Activated effector memory CD4-positive, alpha-beta T cell treated with Interleukin-2 at 50 U/mL for 16 hours (primary cell): ENCODE measurements at regions not wholly inside any gene's neighbourhood (a gene's known extent, or its start where the extent isn't known, plus 50 kb on each side); places are given as distances from the start of the nearest gene placed in this dataset.

Experiments used
- DNase-seq: peaks from one replicate; pipeline ENCODE4 v3.0.0-alpha.2; 2020

DNA sequence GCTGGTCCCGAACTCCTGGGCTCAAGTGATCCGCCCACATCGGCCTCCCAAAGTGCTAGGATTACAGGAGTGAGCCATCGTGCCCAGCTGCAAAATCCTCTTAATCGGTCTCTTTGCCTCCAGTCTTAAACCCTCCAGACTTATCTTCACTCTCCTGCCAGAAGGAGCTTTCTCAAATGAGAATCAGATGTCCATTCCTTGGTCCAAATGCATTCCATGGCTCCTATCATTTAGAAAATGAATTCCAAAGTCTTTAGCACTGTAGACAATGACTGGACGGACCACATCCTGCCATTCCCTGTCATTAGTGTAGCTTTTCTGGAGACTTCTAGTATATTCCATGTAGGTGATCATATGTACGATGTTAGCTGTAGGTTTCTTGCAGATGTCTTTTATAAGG is 141.9 kb downstream of the ID4 start:
- DNase-seq = no peak

DNA sequence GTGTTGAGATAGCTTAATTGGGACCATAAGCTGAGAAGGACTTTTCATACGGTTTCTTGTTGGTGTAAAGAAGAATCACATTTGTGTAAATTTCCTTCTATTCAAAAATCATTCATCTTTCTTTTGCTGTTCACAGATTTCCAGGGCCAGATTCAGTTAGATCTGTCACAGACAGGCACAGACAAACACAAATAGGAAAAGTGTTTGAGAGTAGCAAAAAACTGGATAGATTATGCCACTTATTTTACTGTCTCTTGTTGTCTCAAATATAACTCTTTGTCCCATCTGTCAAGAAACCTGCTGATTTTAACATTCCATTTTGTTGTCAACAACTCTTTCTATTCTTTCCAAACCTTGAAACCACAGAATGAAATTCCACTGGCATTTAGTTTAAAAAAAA is 142.8 kb downstream of the ID4 start:
- DNase-seq = no peak

DNA sequence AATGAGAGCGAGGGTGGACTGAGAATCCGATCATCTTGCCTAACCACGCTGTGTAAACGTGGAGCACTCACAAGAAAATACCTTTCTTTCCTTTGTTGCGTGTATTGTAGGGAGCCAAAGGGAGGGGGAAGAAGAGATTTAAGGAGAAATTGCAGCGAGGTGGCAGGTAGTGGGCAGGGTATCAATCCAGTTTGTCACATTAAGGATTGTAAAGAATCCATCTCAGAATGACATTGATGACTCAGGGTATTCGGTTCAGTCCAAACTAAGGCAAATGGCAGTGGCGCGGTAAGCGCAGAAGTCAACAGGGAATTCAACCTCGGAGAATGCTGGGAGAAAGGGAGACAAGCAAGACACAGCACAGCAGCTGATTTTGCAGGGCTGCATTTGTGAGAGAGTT is 146.2 kb downstream of the ID4 start:
- DNase-seq = no peak

DNA sequence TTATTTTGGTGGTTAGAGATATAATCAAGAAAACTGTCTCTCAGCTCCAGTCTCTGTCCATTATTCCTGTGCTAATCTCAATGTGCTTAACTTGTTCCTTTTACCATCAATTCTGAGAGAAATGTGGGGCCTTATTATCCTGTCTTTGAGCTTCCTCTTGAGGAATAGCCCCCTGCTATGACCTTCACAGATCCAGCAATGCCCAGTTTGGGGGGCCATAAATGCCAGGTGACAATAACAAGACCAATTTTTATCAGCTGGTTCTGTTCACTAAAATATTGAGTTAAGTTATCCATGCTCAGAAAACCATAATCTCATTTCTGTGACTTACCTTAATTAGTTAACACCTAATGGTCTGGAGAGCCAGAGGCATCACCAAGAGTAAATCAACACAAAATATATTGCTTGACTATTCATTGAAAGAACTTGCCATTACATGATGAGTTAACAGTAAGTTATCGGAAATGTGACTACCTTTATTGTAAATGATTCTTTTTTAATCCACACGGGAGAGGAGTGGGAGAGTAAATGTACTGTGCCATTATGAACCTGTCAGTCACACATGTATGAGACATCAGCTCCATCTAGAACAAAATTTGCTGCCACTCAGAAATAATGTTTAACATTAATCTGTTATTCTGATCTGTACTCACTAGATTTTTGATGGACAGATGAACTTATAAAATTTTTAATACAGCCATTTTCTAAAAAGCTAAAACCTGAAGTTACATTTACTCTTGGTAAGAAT is 149.7 kb downstream of the ID4 start:
- no peak for DNase-seq

DNA sequence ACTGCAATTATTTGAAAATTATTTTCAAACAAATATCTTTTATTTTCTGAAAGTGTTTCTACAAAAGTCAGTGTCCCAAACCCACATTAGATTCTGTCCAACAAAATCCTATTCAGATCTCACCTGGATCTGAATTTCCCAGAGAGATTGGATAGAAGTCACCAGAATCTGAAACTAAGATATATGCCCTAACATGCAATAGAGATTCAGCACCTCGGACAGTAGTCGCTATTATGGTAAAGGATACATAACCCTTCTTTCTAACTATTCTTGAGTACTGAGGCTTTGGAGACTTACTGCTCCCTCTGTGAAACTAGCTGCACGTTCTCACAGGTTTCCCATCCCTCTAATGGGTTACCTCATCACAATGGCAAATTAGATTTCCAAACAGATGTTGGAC is 151.4 kb downstream of the ID4 start:
- DNase-seq = no peak

DNA sequence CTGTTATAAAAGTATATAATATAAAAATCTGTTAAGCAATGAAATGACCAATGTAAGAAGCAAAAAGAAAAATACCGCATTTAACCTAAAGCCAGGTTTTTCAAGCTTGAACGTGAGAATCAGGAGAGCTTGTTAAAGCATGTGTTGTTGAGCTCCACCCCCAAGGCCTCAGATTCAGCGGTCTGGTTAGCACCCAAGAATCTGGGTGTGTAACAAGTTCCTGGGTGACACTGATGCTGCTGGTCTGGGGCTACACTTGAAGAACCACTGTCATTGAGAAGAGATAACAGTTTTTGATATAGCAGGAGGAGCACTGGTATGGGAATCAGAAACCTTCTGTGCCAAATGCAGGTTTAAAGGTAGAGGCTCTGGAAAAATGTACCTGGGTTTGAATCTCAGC is 154.0 kb downstream of the ID4 start:
- DNase-seq = no peak

DNA sequence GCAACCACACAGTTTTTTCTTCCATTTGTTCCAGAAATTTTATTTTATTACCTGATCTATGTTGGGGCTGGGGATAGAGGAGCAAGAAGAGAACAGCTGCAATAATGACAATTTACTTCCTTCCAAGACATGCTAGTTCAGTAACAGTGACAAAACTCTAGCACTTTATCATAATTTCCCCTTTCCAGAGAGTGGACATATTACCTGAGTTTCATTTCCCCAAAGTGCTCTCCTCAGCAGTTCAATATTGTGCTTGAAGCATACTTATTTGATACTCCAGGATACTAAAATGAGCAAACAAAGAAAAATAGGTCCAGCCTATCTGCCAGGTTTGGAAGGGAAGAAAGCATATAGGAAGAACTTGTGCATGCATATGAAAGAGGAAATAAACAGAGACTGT is 157.7 kb downstream of the ID4 start:
- DNase-seq = no peak

DNA sequence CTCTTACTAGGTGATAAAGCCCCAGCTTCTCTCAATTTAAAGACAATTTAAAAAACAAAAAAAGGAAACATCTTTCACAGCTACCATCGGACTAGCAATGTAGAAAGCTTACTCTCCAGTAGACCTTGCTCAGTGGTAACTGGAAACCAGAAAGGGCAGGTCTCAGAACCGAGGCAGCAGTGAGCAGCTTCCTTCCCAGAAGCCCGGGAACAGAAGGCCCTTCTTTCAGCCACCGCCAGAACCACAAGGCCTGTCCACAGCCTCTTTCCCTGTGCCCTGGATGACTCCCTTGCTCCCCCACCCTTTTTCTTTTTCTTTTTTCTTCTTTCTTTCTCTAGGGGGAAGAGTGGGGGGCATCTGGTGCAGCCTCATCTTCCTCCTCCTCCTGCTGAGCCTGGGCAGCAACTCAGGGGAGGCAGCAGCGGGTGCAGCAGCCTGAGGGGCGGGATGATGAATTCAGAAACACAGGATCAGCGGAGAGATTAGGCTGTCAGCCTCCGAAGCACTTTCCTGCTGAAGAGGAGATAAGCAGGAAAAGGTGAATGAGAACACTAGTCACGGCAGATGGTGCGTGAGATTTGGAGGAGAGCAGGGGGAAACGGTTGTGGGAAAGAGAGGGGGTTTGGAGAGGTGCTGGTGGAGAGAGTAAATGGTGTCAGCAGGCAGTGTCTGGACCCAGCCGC is 158.5 kb downstream of the ID4 start:
- DNase-seq = no peak

DNA sequence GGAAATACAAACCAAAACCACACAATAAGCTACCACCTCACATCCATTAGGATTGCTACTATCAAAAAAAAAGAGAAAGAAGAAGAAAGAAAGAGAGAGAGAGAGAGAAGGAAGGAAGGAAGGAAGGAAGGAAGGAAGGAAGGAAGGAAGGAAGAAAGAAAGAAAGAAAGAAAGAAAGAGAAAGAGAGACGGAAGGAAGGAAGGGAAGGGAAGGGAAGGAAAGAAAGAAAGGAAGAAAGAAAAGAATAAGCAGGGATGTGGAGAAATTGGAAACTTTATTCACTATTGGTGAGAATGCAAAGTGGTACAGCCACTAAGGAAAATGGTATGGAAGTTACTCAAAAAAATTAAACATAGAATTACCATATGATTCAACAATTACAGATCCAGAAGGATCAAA is 159.9 kb downstream of the ID4 start:
- DNase-seq = no peak

DNA sequence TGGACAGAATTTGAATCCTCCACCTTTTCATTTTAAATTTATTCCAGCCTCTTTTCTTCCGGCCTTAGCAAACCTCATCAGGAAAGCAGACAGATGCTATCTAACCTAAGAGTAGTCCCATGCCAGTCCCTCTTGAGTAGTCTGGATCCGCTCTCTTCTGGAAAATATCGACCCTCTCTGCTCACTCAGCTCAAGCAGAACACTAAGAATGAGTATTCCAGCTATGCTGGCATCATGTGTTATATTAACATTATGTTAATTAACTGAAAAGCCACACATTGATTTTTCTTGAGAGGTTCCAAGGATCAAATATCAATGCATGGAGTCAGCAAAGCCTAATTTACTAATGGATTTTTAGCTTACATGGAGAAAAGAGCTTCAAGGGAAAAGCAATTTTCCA is 161.4 kb downstream of the ID4 start:
- DNase-seq = no peak

DNA sequence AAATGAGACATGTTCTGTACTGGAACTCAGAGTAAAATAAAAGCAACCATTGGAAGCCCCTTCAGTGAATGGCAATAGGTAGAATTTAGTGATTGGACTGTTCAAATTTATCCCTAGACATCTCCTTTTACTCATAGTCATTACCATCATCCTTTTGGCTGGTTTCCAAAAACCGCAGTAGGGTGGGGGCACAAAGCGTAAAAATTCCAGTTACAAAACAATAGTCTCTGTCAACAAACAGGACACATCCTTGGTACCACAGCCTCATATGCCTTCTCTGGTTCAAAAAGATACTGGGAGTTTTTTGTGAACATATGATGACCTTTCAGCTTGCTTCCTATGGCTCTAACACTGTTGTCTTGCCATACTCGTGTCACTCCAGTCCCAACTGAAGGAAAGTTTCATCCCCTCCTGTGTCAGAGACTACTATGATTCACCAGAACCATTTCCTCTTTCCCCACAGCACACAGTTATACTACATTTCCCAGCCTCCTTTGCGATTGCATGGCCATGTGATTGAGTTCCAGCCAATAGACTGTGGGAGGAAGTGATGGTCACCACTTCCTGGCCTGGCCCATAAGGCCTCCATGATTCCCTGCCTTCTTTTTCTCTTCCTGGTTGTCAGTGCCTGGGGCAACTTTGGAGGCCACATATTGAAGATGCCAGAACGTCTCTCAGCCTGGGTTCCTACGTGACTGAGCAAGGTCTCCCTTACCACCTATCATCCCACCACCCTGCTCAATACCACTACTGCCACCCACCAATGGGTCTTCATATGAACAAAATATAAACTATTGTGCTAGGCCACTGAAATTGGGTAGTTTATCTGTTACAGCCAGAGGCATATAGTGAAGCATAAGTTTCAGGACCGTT is 162.4 kb downstream of the ID4 start:
- no peak for DNase-seq

DNA sequence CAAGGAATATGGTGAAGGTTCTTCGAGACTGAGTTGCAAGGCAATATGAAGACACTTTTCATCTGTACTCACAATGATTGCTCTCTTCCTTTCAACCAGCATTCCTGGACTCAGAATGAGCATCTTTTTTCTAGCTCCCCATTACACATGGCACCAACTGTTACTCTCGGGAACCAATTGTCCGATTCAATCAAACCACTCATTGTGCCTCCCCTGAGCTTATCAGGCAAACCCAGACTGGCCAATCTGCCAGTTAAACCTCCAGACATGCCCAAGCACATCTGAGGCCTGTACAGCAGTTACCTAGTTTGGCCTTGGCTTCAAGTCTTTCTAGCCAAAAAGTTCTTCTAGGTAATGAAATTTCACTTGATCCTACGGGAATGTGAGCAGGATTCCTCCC is 164.1 kb downstream of the ID4 start:
- no peak for DNase-seq

DNA sequence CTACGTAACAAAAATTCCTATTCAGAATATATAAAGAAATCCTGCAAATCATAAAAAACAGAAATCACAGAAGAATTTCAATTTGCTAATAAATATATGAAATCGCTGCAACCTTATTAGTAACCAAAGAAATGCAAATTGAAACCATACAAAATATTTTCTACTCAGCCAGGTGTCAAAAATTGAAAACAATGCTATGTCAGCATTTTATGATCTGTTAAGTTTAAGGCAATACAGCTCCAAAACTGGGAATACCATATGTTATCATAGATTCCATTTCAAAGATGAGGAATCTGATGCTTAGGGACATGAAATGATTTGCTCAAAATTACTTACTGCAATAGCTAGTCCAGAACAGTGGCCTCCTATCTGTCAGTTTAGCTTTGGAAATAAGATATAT is 168.9 kb downstream of the ID4 start:
- DNase-seq = no peak

DNA sequence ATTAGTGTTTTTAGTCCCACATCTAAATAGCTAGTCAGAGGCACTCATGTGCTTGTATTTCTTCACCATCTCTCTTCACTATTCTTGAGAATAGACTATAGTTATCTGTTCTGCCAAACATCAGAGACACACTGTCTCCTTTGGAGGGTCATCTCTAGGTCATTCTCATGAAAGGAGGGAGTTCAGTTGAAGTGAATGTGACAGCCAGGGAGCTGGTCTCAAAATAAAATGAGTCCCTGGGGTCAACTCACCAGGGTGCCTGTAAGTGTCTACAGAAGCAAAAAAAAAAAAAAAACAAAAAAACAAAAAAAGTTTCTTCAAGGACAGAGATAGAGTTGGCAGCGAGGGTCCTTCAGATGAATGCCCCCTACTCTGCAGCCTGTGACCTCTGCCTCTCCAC is 171.0 kb downstream of the ID4 start:
- DNase-seq = no peak

DNA sequence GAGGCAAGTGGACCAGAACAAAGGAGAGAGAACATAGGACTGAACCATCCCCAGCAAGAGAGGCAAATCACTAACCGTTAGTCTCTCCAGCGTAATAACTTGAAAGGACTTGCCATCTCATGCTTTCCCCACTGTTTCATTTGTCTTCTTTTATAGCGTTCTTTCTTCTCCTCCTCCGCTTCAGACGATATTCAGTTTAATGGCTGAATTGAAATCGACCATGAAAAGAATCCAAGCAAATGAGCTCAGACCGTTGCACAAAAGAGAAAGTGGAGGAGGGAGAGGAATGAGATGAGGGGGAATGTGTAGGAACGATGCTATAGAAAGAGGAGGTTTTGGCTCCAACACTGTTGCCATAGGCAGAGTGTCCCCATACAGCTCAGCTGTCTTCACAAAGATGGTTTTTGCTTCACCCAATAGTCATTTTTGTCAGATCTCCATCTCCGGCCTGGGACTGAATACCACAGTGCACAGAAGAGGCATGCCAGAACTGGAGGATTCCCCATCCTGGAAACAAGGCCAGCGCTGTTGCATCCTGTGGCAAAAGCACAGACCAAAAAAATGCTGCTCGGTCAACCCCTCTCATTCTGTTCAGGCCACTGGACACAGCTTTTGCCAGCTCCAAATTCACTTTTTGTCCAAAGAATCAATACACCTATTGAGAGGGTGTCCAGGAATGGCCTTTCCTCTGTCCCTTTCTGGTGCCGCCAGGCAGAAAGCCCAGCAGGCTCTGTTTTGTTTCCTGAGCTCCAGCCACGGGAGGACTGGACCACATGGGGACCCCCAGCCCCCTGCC is 176.1 kb downstream of the ID4 start:
- no peak for DNase-seq

DNA sequence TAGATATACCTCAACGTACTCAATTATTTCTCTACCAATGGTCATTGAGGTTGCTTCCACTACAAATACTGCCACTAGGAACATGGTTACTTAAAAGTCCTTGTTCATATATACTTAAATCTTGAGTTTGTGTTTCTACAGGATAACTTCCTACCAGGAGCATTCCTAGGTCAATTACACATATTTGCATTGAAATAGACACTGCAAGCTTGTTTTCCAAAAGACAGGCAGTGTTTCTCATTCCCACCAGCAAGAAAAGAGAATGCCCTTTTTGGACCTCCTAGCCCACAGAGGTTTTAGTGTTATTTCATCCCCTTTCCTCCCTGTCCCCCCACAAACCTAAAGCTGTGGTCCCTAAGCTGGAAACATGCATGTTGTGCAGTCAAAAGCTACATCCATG is 177.3 kb downstream of the ID4 start:
- DNase-seq = no peak

DNA sequence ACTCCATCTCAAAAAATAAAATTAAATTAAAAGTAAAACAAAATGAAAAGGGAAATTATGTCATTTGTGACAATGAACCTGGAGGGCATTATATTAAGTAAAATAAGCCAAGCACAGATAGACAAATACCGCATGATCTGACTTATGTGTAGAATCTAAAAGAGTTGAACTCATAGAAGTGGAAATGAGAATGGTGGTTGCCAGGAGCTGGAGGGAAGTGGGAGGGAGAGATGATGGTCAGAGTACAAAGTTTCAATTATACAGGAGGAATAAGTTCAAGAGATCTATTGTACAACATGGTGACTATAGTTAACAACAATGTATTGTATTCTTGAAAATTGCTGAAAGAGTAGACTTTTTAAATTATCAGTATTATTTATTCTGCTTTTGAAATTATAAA is 183.4 kb downstream of the ID4 start:
- DNase-seq = no peak

DNA sequence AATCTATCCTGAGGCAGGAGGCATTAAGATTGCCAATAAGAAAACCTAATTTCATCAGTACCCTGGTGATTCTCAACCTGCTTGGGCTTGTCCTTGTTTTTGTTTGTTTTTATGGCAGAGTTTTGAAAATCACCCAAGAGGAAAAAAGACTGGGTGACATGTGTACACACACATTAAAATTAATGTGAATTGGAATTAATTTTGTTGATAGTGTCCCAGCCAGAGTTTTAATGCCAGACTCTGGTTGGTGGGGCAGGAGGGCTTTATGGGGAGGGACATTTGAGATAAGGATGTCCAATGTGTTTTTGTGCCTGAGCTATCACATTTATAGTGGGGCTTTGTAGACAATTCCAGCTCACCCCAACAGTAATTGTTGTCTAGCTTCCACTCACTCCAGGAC is 184.6 kb downstream of the ID4 start:
- DNase-seq = no peak

DNA sequence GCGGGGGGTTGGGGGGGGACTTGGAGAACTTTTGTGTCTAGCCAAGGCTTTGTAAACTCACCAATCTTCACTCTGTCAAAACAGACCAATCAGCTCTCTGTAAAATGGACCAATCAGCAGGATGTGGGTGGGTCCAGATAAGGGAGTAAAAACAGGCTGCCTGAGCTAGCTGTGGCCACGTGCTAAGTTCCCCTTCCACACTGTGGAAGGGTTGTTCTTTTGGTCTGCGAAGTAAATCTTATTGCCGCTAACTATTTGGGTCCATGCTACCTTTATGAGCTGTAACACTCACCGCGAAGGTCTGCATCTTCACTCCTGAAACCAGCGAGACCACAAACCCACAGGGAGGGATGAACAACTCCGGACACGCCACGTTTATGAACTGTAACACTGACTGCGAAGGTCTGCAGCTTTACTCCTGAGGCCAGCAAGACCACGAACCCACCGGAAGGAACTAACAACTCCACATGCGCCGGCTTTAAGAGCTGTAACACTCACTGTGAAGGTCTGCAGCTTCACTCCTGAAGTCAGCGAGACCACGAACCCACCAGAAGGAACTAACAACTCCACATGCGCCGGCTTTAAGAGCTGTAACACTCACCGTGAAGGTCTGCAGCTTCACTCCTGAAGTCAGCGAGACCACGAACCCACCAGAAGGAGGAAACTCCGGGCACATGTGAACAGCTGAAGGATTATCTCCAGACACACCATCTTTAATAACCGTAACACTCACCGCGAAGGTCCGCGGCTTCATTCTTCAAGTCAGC is 186.6 kb downstream of the ID4 start:
- DNase-seq = peak; percentile 5

DNA sequence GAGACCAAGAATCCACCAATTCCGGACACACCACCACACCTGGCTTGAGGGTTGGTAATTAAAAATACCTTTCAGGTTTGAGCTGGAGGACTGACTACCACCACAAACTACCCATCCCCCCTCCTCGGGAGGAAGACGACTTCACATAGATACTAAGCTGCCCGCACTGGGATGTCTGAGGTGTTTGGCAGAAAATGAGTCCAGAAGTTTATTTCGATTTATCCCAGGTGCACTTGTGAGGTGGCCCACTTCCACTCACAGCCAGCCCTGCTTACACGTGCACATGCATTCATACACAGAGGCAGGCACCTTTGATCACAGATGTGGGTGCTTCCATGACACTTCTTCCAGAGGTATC is 187.1 kb downstream of the ID4 start:
- no peak for DNase-seq

DNA sequence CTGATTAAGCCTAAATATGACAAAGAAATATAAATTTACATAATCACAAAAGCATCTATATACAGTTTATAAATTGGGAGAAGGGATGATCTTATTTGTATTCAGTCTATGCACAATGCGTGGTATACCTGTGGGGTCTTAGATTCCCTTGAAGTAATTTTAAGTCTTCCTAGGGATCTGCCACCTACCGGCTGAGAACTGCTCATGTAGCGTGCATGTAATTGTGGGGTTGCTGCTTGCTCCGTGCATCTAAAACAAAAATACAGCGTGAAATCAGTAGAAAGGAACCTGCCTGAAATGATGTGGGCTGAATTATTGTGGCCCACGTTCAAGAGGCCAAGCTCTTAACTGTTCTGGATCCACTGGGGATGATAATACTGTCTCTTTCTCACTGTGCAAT is 187.3 kb downstream of the MBOAT1 start:
- DNase-seq = no peak

DNA sequence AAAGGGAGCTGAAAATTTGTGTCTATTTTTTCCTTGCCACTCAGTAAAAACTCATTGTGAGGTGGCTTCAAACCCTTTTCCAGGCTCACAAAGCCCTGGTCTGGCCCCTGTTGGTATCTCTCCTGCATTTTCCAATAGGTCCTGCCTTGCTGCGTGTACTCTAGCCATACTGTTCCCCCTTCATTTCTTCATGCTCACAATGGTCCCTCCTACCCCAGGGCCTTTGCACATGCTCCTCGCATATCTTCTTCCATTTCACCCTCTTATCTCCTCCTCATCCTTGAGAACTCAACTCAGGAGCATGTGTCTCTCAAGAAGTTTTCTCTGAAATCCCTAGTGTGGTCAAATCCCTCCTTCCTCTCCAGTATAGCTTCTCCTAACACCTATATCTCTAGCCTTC is 186.6 kb downstream of the MBOAT1 start:
- no peak for DNase-seq
